GM18861 (cell line): ENCODE measurements at regions not wholly inside any gene's neighbourhood (a gene's known extent, or its start where the extent isn't known, plus 50 kb on each side); places are given as distances from the start of the nearest gene placed in this dataset.

Experiments
- ATAC-seq: cut with Tn5 transposase; IDR thresholded peaks from one replicate; pipeline ENCODE4 v1.9.1; 2021; ENCODE audit not compliant: unreplicated experiment

DNA sequence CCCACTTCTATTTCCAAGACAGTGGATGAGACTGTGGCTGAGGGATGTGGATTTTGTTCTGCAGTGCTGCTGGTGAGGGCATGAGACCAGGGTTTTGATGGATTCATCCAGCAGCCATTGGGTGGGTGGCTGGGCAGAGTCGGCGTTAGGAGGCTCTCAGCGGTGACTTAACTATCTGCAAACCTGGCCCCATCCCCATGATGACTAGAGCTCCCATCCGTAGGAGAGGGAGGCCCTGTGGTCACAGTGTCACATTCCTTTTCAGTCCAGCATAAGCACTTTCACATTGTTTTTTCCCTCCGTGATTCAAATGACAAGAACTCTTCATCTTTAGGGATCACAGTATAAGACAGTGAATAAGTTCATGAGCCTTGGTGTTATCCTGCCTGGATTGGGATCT, 60.4 kb upstream of the SPRY4 start:
- ATAC-seq = no peak

DNA sequence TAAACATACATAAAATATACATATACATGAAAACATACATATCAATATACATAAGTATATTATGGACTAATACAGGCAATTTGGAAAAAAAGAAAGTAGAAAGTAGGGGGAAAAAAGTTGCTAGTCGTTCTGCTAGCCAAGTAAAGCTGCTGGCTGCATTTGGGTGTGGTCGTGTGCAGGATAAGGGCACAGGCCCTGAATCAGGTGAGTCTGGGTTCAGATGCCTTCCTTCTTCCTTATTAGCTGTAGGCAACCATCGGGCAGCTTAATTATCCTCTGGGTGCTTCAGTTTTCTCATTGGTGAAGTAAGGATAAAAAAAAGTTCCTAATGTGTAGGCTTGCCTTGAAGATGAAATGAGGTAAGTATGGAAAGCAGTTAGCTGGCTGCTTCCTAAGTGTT, 59.2 kb upstream of the SPRY4 start:
- no peak for ATAC-seq

- no peak for ATAC-seq
These were observed 57.4 kb upstream of the SPRY4 start for GRCh38 chr5:142382186-142382585.

DNA sequence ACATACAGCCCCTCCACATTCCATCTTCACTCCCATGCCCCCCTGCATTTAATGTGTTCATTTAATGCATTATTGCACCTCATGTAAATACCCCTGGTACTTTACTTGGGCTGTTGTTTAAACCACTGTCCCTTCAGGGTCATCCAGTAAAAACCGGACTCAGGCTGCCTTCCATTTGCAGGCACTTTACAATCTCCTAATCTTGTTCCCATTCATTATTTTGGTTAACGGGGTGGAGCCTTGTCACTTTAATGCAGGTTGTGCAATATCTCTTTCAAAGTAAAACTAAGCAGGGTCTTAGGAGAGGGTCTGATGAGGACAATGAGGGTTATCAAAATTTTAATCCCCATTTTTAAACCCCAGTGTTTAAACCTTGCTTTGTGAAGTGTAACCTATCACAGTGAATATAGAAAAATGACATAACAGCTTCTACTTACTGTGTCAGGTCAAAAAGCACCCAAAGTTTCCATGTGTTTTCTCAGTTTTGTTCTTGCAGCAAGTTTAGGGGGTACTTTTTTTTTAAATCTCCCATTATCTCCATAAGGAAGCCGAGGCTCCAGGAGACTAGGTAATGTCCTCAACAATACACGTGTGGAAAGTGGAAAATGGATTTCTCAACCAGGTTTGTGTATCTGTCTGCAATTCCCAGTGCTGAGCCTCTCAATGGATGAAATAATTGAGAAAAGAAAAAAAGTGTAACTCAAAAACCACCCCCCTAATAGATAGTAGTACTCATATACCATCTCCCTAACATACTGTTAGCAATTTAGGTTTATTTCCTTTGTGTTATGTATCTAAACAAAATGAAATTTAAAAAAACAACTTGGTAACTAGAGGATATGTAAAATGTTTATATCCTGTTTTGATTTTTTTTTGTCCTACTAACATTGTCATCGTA, 54.2 kb upstream of the SPRY4 start:
- ATAC-seq = no peak

GRCh38 chr5:142375944-142376411, 51.2 kb upstream of the SPRY4 start:
- no peak for ATAC-seq
